ENCODE measurements at regions not wholly inside any gene's neighbourhood (a gene's known extent, or its start where the extent isn't known, plus 50 kb on each side); places are given as distances from the start of the nearest gene placed in this dataset.

- CTCF ChIA-PET, result no interaction called here
- no peak for DNase-seq (ENCODE audit: low read depth)
- TF ChIP-seq, protein P1, sequence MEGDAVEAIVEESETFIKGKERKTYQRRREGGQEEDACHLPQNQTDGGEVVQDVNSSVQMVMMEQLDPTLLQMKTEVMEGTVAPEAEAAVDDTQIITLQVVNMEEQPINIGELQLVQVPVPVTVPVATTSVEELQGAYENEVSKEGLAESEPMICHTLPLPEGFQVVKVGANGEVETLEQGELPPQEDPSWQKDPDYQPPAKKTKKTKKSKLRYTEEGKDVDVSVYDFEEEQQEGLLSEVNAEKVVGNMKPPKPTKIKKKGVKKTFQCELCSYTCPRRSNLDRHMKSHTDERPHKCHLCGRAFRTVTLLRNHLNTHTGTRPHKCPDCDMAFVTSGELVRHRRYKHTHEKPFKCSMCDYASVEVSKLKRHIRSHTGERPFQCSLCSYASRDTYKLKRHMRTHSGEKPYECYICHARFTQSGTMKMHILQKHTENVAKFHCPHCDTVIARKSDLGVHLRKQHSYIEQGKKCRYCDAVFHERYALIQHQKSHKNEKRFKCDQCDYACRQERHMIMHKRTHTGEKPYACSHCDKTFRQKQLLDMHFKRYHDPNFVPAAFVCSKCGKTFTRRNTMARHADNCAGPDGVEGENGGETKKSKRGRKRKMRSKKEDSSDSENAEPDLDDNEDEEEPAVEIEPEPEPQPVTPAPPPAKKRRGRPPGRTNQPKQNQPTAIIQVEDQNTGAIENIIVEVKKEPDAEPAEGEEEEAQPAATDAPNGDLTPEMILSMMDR (IDR thresholded peaks at IDR 0.05; ENCODE audit: insufficient read depth, low read depth, low read length), result no peak
- POLR2A ChIA-PET, result no interaction called here
- H3K27me3 ChIP-seq (ENCODE audit: control insufficient read depth, insufficient read depth, low read length), result no peaks in the 10 kb centered on the region
- H3K4me3 ChIP-seq (ENCODE audit: low read depth, low read length), result no peak overlapping the region
- no peaks in the 10 kb centered on the region for H3K36me3 ChIP-seq (ENCODE audit: control insufficient read depth, insufficient read depth, low read length)
These were observed 87.6 kb upstream of the SPOPL start for GRCh38 chr2:138414014-138414413.

DNA sequence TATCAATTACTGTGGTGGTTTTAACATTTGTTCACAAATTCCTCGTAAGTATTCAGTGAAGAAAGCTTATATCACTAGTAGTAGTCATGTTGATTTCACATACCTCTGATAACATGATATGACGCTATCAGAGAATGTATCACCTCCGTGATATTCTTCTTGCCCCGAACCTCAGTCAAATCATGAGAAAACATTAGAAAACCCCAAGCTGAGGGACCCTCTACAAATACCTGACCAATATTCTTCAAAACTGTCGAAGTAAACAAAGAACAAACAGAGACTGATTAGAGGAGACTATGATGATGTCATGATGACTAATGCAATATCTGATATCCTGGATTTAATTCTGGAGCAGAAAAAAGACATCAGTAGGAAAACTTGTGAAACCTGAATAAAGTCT is 85.6 kb upstream of the SPOPL start:
- DNase-seq (ENCODE audit: low read depth), result no peak
- POLR2A ChIA-PET, result no interaction called here
- Histone ChIP-seq H3K27me3 (ENCODE audit: control insufficient read depth, insufficient read depth, low read length) (no peaks in the 10 kb centered on the region), H3K4me3 (ENCODE audit: low read depth, low read length) (no peak overlapping the region), H3K36me3 (ENCODE audit: control insufficient read depth, insufficient read depth, low read length) (no peaks in the 10 kb centered on the region)
- TF ChIP-seq, protein P1 (IDR thresholded peaks at IDR 0.05; ENCODE audit: insufficient read depth, low read depth, low read length), result no peak
- CTCF ChIA-PET, result interaction anchor here (1.0 kb wide), 1 partner anchor 12 kb away, joined by 3 read pairs; no protein-coding TSS in a partner anchor

DNA sequence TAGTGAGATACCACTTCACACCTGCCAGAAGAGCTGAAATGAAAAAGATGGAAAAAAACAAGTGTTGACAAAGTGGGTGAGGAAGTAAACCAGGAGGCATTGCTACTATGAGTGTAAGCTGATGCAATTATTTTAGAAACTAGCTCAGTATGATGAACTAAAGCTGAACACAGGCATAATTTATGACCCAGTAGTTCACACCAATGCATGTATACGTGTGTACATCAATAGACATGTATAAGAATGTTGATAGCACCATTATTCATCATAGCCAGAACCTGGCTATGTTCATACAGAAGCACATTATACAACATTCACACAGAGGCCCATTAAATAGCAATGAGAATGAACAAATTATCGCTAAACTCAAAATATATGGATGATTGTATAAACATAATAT is 83.1 kb upstream of the SPOPL start:
- CTCF ChIA-PET, result interaction anchor here (1.6 kb wide), 1 partner anchor 15 kb away, joined by 5 read pairs; no protein-coding TSS in a partner anchor
- no peak for DNase-seq (ENCODE audit: low read depth)
- H3K27me3 ChIP-seq (ENCODE audit: control insufficient read depth, insufficient read depth, low read length), result no peaks in the 10 kb centered on the region
- TF ChIP-seq, protein P1 (IDR thresholded peaks at IDR 0.05; ENCODE audit: insufficient read depth, low read depth, low read length), result no peak
- no peaks in the 10 kb centered on the region for H3K36me3 ChIP-seq (ENCODE audit: control insufficient read depth, insufficient read depth, low read length)
- POLR2A ChIA-PET, result no interaction called here
- no peak overlapping the region for H3K4me3 ChIP-seq (ENCODE audit: low read depth, low read length)

- TF ChIP-seq, protein P1 (IDR thresholded peaks at IDR 0.05; ENCODE audit: insufficient read depth, low read depth, low read length), result no peak
- H3K36me3 ChIP-seq (ENCODE audit: control insufficient read depth, insufficient read depth, low read length), result no peaks in the 10 kb centered on the region
- no peak for DNase-seq (ENCODE audit: low read depth)
- no peak overlapping the region for H3K4me3 ChIP-seq (ENCODE audit: low read depth, low read length)
- CTCF ChIA-PET, result no interaction called here
- POLR2A ChIA-PET, result no interaction called here
- H3K27me3 ChIP-seq (ENCODE audit: control insufficient read depth, insufficient read depth, low read length), result no peaks in the 10 kb centered on the region
These were observed 80.1 kb upstream of the SPOPL start for GRCh38 chr2:138421315-138421970.

GRCh38 chr2:138421971-138422335 is 79.6 kb upstream of the SPOPL start:
- TF ChIP-seq, protein P1 (IDR thresholded peaks at IDR 0.05; ENCODE audit: insufficient read depth, low read depth, low read length), result no peak
- CTCF ChIA-PET, result no interaction called here
- no peak overlapping the region for H3K4me3 ChIP-seq (ENCODE audit: low read depth, low read length)
- POLR2A ChIA-PET, result no interaction called here
- DNase-seq (ENCODE audit: low read depth), result peak; percentile 77
- H3K36me3 ChIP-seq (ENCODE audit: control insufficient read depth, insufficient read depth, low read length), result no peaks in the 10 kb centered on the region
- H3K27me3 ChIP-seq (ENCODE audit: control insufficient read depth, insufficient read depth, low read length), result no peaks in the 10 kb centered on the region

All from BJ (cell line).